Panc1 (cell line): ENCODE measurements at regions not wholly inside any gene's neighbourhood (a gene's known extent, or its start where the extent isn't known, plus 50 kb on each side); places are given as distances from the start of the nearest gene placed in this dataset.

Experiments
- ATAC-seq: fragments of 200-7000 bp; cut with Tn5 transposase; 2 replicates; pipeline ENCODE4 v1.9.1; 2020; ENCODE audit warnings: mild to moderate bottlenecking, moderate library complexity
- BruUV-seq: library from RNA; stranded (reverse); fragments of 400-500 nt; replicated peaks from 2 replicates; lab custom pipeline; 2021; lab: Mats Ljungman, UMichigan
- CTCF ChIA-PET: fragments of 300-600 bp; sonication (Branson Sonifier 250); formaldehyde crosslinking; loops from one replicate; lab custom pipeline; 2022; ENCODE audit warnings: antibody characterized with exemption; lab: Charles Lee
- POLR2A ChIA-PET: fragments of 300-600 bp; sonication (Branson Sonifier 250); formaldehyde crosslinking; loops from one replicate; lab custom pipeline; 2022; ENCODE audit warnings: antibody characterized with exemption; lab: Charles Lee
- DNase-seq: peaks from one replicate; pipeline ENCODE4 v3.0.0-alpha.2; 2010; ENCODE audit warnings: low read depth, low spot score
- H3K27ac ChIP-seq: 2 replicates; pipeline ENCODE4 v1.5.1; 2011; ENCODE audit warnings: mild to moderate bottlenecking, low read length, inconsistent platforms
- H3K27me3 ChIP-seq: fragments of 200-500 bp; sonication (Bioruptor generic); 2 replicates; pipeline ENCODE4 v1.6.0; 2014; ENCODE audit warnings: low read length, inconsistent platforms; ENCODE audit not compliant: control insufficient read depth, insufficient read depth
- H3K36me3 ChIP-seq: fragments of 200-500 bp; sonication (Bioruptor generic); 2 replicates; pipeline ENCODE4 v1.5.1; 2014; ENCODE audit warnings: inconsistent platforms, mild to moderate bottlenecking, low read length, moderate library complexity; ENCODE audit not compliant: control insufficient read depth, insufficient read depth
- H3K4me1 ChIP-seq: 2 replicates; pipeline ENCODE4 v1.5.1; 2011; ENCODE audit warnings: inconsistent platforms, mild to moderate bottlenecking, low read length, moderate library complexity; ENCODE audit not compliant: control insufficient read depth, insufficient read depth
- H3K4me3 ChIP-seq, 2 experiments: 2 replicates each; pipeline ENCODE4 v1.5.1; 2011 to 2012; ENCODE audit warnings: low read depth in 2 of 2, low read length in 2 of 2, mild to moderate bottlenecking in 2 of 2, inconsistent platforms in 1 of 2, moderate library complexity in 1 of 2
- H3K9me3 ChIP-seq: fragments of 200-500 bp; sonication (Bioruptor generic); 2 replicates; pipeline ENCODE4 v1.5.1; 2014; ENCODE audit warnings: low read depth, mild to moderate bottlenecking, inconsistent platforms, low read length, moderate library complexity; ENCODE audit not compliant: control insufficient read depth, insufficient read depth
- CTCF ChIP-seq: fragments of 450-650 bp; IDR thresholded peaks from 2 replicates; pipeline ENCODE4 v1.5.1; 2017; ENCODE audit warnings: mild to moderate bottlenecking
- POLR2AphosphoS5 ChIP-seq: IDR thresholded peaks from 2 replicates; pipeline ENCODE4 v1.6.1; 2012; ENCODE audit warnings: mild to moderate bottlenecking, low read depth, low read length, moderate library complexity
- SIN3A ChIP-seq: IDR thresholded peaks from 2 replicates; pipeline ENCODE4 v1.6.1; 2012; ENCODE audit warnings: low read depth, mild to moderate bottlenecking, low read length, moderate library complexity, borderline replicate concordance; ENCODE audit not compliant: insufficient read depth
- TCF7L2 ChIP-seq: IDR thresholded peaks from 2 replicates; pipeline ENCODE4 v1.6.1; 2011; ENCODE audit warnings: mild to moderate bottlenecking, low read depth, low read length, inconsistent platforms
- in situ Hi-C: cut with HindIII; loops from 2 replicates; pipeline ENCODE4 v1.10.0; 2016; ENCODE audit warnings: low sequenced_read_pairs, low pct_unique_long_range_greater_than_20kb
- intact Hi-C: fragments of 100-400 bp; cut with micrococcal nuclease; formaldehyde crosslinking; loops from one replicate; pipeline ENCODE4 v1.10.0; 2022; ENCODE audit not compliant: unreplicated experiment
- TF ChIP-seq, protein P1 (sequence below), 2 experiments: IDR thresholded peaks; 2 replicates each; pipeline ENCODE4 v1.6.1; 2011 to 2012; ENCODE audit warnings: low read depth in 2 of 2, control low read depth in 1 of 2, low read length in 1 of 2, mild to moderate bottlenecking in 1 of 2, moderate library complexity in 1 of 2; ENCODE audit not compliant: insufficient read depth in 1 of 2

DNA sequence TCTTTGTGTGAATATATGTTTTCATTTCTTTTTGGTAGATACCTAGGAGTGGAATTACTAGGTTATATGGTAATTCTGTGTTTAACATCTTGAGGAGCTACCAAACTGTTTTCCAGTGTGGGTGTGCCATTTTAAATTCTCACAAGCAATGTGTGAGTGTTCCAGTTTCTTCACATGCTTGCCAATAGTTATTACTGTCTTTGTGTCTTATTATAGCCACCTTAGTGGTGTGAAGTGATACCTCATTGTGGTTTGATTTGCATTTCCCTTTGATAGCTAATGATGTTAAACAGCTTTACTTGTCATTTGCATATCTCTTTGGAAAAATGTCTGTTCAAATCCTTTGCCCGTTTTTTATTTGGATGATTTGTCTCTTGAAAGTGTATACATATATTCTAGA lies 513.0 kb downstream of the TMEM38B start:
- Histone ChIP-seq H3K9me3 (no peaks in the 10 kb centered on the region), H3K27me3 (no peaks in the 10 kb centered on the region), H3K4me1 (no peaks in the 10 kb centered on the region), H3K4me3 (no peak overlapping the region), H3K27ac (no peak overlapping the region), H3K36me3 (no peaks in the 10 kb centered on the region)
- no peak for ATAC-seq
- CTCF ChIA-PET: no interaction called here
- POLR2A ChIA-PET: no interaction called here
- in situ Hi-C loops: no loop called here
- BruUV-seq: no TSS peak
- intact Hi-C loops: no loop called here
- DNase-seq: no peak
- TF ChIP-seq TCF7L2: no peak
- no peak for TF ChIP-seq CTCF
- TF ChIP-seq POLR2AphosphoS5: no peak
- TF ChIP-seq, protein P1, sequence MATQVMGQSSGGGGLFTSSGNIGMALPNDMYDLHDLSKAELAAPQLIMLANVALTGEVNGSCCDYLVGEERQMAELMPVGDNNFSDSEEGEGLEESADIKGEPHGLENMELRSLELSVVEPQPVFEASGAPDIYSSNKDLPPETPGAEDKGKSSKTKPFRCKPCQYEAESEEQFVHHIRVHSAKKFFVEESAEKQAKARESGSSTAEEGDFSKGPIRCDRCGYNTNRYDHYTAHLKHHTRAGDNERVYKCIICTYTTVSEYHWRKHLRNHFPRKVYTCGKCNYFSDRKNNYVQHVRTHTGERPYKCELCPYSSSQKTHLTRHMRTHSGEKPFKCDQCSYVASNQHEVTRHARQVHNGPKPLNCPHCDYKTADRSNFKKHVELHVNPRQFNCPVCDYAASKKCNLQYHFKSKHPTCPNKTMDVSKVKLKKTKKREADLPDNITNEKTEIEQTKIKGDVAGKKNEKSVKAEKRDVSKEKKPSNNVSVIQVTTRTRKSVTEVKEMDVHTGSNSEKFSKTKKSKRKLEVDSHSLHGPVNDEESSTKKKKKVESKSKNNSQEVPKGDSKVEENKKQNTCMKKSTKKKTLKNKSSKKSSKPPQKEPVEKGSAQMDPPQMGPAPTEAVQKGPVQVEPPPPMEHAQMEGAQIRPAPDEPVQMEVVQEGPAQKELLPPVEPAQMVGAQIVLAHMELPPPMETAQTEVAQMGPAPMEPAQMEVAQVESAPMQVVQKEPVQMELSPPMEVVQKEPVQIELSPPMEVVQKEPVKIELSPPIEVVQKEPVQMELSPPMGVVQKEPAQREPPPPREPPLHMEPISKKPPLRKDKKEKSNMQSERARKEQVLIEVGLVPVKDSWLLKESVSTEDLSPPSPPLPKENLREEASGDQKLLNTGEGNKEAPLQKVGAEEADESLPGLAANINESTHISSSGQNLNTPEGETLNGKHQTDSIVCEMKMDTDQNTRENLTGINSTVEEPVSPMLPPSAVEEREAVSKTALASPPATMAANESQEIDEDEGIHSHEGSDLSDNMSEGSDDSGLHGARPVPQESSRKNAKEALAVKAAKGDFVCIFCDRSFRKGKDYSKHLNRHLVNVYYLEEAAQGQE (IDR thresholded peaks at IDR 0.05; ENCODE audit: insufficient read depth in 1 of 2, low read depth in 2 of 2, low read length in 1 of 2): no peak
- TF ChIP-seq SIN3A: no peak

DNA sequence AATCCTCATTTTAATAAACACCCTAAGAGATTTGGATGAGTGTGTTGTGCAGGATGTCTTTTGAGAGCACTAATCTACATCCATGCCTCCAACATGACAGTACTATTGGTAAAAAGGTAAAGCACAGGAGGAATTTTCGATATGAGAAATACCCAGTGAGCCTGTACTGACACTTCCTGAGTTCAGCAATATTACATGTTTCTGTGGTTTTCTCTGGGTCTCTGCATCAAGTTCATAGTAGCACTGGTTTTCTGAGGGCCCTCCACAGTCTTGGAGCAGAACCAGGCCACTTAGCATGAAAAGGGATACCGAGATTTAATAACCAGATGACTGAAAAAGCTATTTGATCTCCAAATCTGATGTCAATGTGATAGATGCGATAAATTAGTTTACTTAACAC lies 524.1 kb downstream of the TMEM38B start:
- H3K4me1 ChIP-seq: no peaks in the 10 kb centered on the region
- CTCF ChIA-PET: no interaction called here
- no peak overlapping the region for H3K27ac ChIP-seq
- no peaks in the 10 kb centered on the region for H3K36me3 ChIP-seq
- H3K9me3 ChIP-seq: no peaks in the 10 kb centered on the region
- H3K27me3 ChIP-seq: no peaks in the 10 kb centered on the region
- intact Hi-C loops: no loop called here
- ATAC-seq: no peak
- BruUV-seq: no TSS peak
- in situ Hi-C loops: no loop called here
- POLR2A ChIA-PET: no interaction called here
- no peak overlapping the region for H3K4me3 ChIP-seq
- TF ChIP-seq, protein P1 (IDR thresholded peaks at IDR 0.05; ENCODE audit: insufficient read depth in 1 of 2, low read depth in 2 of 2, low read length in 1 of 2): no peak
- TF ChIP-seq SIN3A: no peak
- TF ChIP-seq CTCF: no peak
- no peak for TF ChIP-seq TCF7L2
- TF ChIP-seq POLR2AphosphoS5: no peak
- DNase-seq: no peak
